Astrocyte (in vitro differentiated cells and primary cell): ENCODE measurements at regions not wholly inside any gene's neighbourhood (a gene's known extent, or its start where the extent isn't known, plus 50 kb on each side); places are given as distances from the start of the nearest gene placed in this dataset.

Source experiments
- DNase-seq: peaks from one replicate; pipeline ENCODE4 v3.0.0-alpha.2; 2010; ENCODE audit warnings: low read depth
- FAIRE-seq: peaks from 2 replicates; lab custom pipeline; 2011; peaks lifted over from hg19 to GRCh38; lab: Jason Lieb, UNC
- H2AFZ ChIP-seq: 2 replicates; pipeline ENCODE4 v1.6.0; 2012; ENCODE audit warnings: low read depth, low read length, inconsistent platforms
- H3K27ac ChIP-seq: 2 replicates; pipeline ENCODE4 v1.5.1; 2011; ENCODE audit warnings: low read depth, low read length, inconsistent platforms
- H3K27me3 ChIP-seq: 2 replicates; pipeline ENCODE4 v1.6.0; 2011; ENCODE audit warnings: low read length, inconsistent platforms; ENCODE audit not compliant: insufficient read depth
- H3K36me3 ChIP-seq: 2 replicates; pipeline ENCODE4 v1.5.1; 2011; ENCODE audit warnings: low read length, inconsistent platforms; ENCODE audit not compliant: insufficient read depth
- H3K4me1 ChIP-seq: 2 replicates; pipeline ENCODE4 v1.5.1; 2011; ENCODE audit warnings: low read length, inconsistent platforms; ENCODE audit not compliant: insufficient read depth
- H3K4me2 ChIP-seq: 2 replicates; pipeline ENCODE4 v1.6.0; 2012; ENCODE audit warnings: low read length, inconsistent platforms
- H3K4me3 ChIP-seq: 2 replicates; pipeline ENCODE4 v1.5.1; 2011; ENCODE audit warnings: low read depth, mild to moderate bottlenecking, low read length, inconsistent platforms; ENCODE audit not compliant: insufficient read depth
- H3K79me2 ChIP-seq: 2 replicates; pipeline ENCODE4 v1.6.0; 2012; ENCODE audit warnings: mild to moderate bottlenecking, low read length, inconsistent platforms; ENCODE audit not compliant: insufficient read depth
- H3K9ac ChIP-seq: 2 replicates; pipeline ENCODE4 v1.6.0; 2012; ENCODE audit warnings: mild to moderate bottlenecking, low read length, inconsistent platforms
- H3K9me3 ChIP-seq: 2 replicates; pipeline ENCODE4 v1.5.1; 2012; ENCODE audit warnings: low read depth, mild to moderate bottlenecking, low read length, inconsistent platforms; ENCODE audit not compliant: insufficient read depth
- H4K20me1 ChIP-seq: 2 replicates; pipeline ENCODE4 v1.6.0; 2012; ENCODE audit warnings: low read length, inconsistent platforms; ENCODE audit not compliant: insufficient read depth
- H3K27ac Mint-ChIP-seq: one replicate; pipeline ENCODE4 v1.8.0; 2021; ENCODE audit warnings: mild to moderate bottlenecking, mixed read lengths; ENCODE audit not compliant: unreplicated experiment
- H3K27me3 Mint-ChIP-seq: one replicate; pipeline ENCODE4 v1.8.0; 2021; ENCODE audit warnings: low read depth, mixed read lengths; ENCODE audit not compliant: unreplicated experiment
- H3K36me3 Mint-ChIP-seq: one replicate; pipeline ENCODE4 v1.8.0; 2021; ENCODE audit warnings: low read depth, mixed read lengths; ENCODE audit not compliant: unreplicated experiment
- H3K4me1 Mint-ChIP-seq: one replicate; pipeline ENCODE4 v1.8.0; 2021; ENCODE audit warnings: low read depth, mixed read lengths; ENCODE audit not compliant: unreplicated experiment
- H3K4me3 Mint-ChIP-seq: one replicate; pipeline ENCODE4 v1.8.0; 2021; ENCODE audit warnings: mild to moderate bottlenecking, moderate library complexity, mixed read lengths; ENCODE audit not compliant: unreplicated experiment
- H3K9me3 Mint-ChIP-seq: one replicate; pipeline ENCODE4 v1.8.0; 2021; ENCODE audit warnings: mild to moderate bottlenecking, mixed read lengths; ENCODE audit not compliant: unreplicated experiment
- CTCF ChIP-seq: IDR thresholded peaks from 2 replicates; pipeline ENCODE4 v1.5.1; 2011; ENCODE audit warnings: low read depth, mild to moderate bottlenecking, inconsistent platforms, low read length, moderate library complexity; ENCODE audit not compliant: insufficient read depth
- EZH2 ChIP-seq: IDR thresholded peaks from 2 replicates; pipeline ENCODE4 v1.6.1; 2012; ENCODE audit warnings: mild to moderate bottlenecking, low read length, inconsistent platforms; ENCODE audit not compliant: insufficient read depth

GRCh38 chr1:226496453-226497015 lies 52.0 kb upstream of the STUM start:
- Histone ChIP-seq H3K27me3 (peaks cover 14% of the 10 kb centered on the region), H3K9ac (no peak overlapping the region), H3K9me3 (no peaks in the 10 kb centered on the region), H3K4me3 (no peak overlapping the region), H3K36me3 (no peaks in the 10 kb centered on the region), H2AFZ (no peak overlapping the region), H3K27ac (no peak overlapping the region), H3K4me1 (no peaks in the 10 kb centered on the region), H3K79me2 (no peaks in the 10 kb centered on the region), H4K20me1 (no peaks in the 10 kb centered on the region), H3K4me2 (no peak overlapping the region)
- Mint-ChIP-seq H3K27ac (no peak overlapping the region), H3K27me3 (peaks cover 33% of the 10 kb centered on the region), H3K4me1 (peaks cover 2% of the 10 kb centered on the region), H3K36me3 (no peaks in the 10 kb centered on the region), H3K4me3 (no peak overlapping the region), H3K9me3 (peaks cover 8% of the 10 kb centered on the region)
- no peak for DNase-seq
- no peak for FAIRE-seq
- TF ChIP-seq EZH2 (no peak), CTCF (no peak)

GRCh38 chr1:226497276-226497833 lies 51.2 kb upstream of the STUM start:
- Histone ChIP-seq H3K9me3 (no peaks in the 10 kb centered on the region), H3K4me3 (no peak overlapping the region), H3K4me1 (no peaks in the 10 kb centered on the region), H3K9ac (no peak overlapping the region), H3K79me2 (no peaks in the 10 kb centered on the region), H3K27me3 (peaks cover 14% of the 10 kb centered on the region), H4K20me1 (no peaks in the 10 kb centered on the region), H3K4me2 (no peak overlapping the region), H3K27ac (no peak overlapping the region), H3K36me3 (no peaks in the 10 kb centered on the region), H2AFZ (no peak overlapping the region)
- TF ChIP-seq EZH2, result no peak
- no peak for TF ChIP-seq CTCF
- Mint-ChIP-seq H3K9me3 (peaks cover 8% of the 10 kb centered on the region), H3K27ac (no peak overlapping the region), H3K4me1 (peaks cover 2% of the 10 kb centered on the region), H3K27me3 (peaks cover 38% of the 10 kb centered on the region), H3K36me3 (no peaks in the 10 kb centered on the region), H3K4me3 (no peak overlapping the region)
- FAIRE-seq, result no peak
- DNase-seq, result no peak

GRCh38 chr1:226497991-226498639 lies 50.4 kb upstream of the STUM start:
- Histone ChIP-seq H3K9ac (no peak overlapping the region), H3K27ac (no peak overlapping the region), H3K9me3 (no peaks in the 10 kb centered on the region), H3K36me3 (no peaks in the 10 kb centered on the region), H3K4me2 (no peak overlapping the region), H3K4me3 (no peak overlapping the region), H4K20me1 (no peaks in the 10 kb centered on the region), H3K27me3 (peaks cover 14% of the 10 kb centered on the region), H3K79me2 (no peaks in the 10 kb centered on the region), H2AFZ (no peak overlapping the region), H3K4me1 (no peaks in the 10 kb centered on the region)
- FAIRE-seq (no peak), DNase-seq (no peak)
- H3K4me3 Mint-ChIP-seq, result no peak overlapping the region
- H3K27me3 Mint-ChIP-seq, result peaks cover 41% of the 10 kb centered on the region
- peaks cover 2% of the 10 kb centered on the region for H3K4me1 Mint-ChIP-seq
- H3K9me3 Mint-ChIP-seq, result peaks cover 8% of the 10 kb centered on the region
- H3K27ac Mint-ChIP-seq, result peak overlapping the region; percentile 22
- H3K36me3 Mint-ChIP-seq, result no peaks in the 10 kb centered on the region
- TF ChIP-seq EZH2 (no peak), CTCF (no peak)
